ENCODE measurements at regions not wholly inside any gene's neighbourhood (a gene's known extent, or its start where the extent isn't known, plus 50 kb on each side); places are given as distances from the start of the nearest gene placed in this dataset.
"Not testable (repeated sequence)": the region's sequence is repeated elsewhere in the genome, so short reads cannot be mapped to it uniquely, and the experiment has no call there.

GRCh38 chr21:9771466-9772347, 749.7 kb upstream of the TPTE start:
- TF ChIP-seq CTCF (IDR thresholded peaks at IDR 0.05; ENCODE audit: low read depth, low read length, missing input control); RXRA (IDR thresholded peaks at IDR 0.05); FOXA1 (IDR thresholded peaks at IDR 0.05); MAX (IDR thresholded peaks at IDR 0.05); SP1 (IDR thresholded peaks at IDR 0.05); YY1 (IDR thresholded peaks at IDR 0.05); TAF1 (conservative IDR thresholded peaks at IDR 0.05): not testable (repeated sequence)
